BE2C (cell line): ENCODE measurements at regions not wholly inside any gene's neighbourhood (a gene's known extent, or its start where the extent isn't known, plus 50 kb on each side); places are given as distances from the start of the nearest gene placed in this dataset.

Experiments used
- DNase-seq: peaks from one replicate; pipeline ENCODE4 v3.0.0-alpha.2; 2020
- H3K27me3 ChIP-seq: fragments of 250-450 bp; sonication (Bioruptor Pico); 2 replicates; pipeline ENCODE4 v1.5.1; 2020; ENCODE audit warnings: mild to moderate bottlenecking
- H3K36me3 ChIP-seq: fragments of 250-450 bp; sonication (Bioruptor Pico); 2 replicates; pipeline ENCODE4 v1.5.1; 2020; ENCODE audit warnings: mild to moderate bottlenecking
- H3K4me1 ChIP-seq: fragments of 250-450 bp; sonication (Bioruptor Pico); 2 replicates; pipeline ENCODE4 v1.5.1; 2020
- H3K4me3 ChIP-seq: 2 replicates; pipeline ENCODE4 v1.5.1; 2011; ENCODE audit warnings: low read depth, low read length
- H3K9me3 ChIP-seq: fragments of 250-450 bp; sonication (Bioruptor Pico); 2 replicates; pipeline ENCODE4 v1.5.1; 2020
- TF ChIP-seq, protein P1 (sequence below): IDR thresholded peaks from 2 replicates; pipeline ENCODE4 v1.5.1; 2012; ENCODE audit warnings: mild to moderate bottlenecking, low read depth, low read length

DNA sequence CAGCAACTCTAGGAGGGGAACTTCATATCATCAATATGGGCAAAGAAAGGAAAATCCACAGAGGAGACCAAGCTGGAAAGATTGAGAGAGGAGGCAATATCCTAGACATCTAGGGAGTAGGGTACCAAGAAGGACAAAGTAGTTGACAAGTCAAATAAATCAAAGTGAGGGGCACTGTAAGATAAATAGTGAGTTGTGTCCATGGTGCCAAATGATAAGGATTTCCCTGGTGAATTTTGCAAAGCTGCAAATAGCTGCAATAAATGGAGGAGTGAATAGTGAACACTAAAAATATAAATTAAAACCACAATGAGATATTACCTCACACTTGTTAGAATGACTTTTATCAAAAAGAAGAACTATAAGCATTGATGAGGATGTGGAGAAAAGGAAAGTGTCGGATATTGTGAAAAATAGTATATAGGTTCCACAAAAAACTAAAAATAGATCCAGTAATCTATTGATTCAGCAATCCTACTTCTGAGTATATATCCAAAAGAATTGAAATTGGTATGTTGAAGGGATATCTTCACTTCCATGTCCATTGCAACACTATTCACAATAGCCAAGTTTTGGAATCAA is 258.2 kb upstream of the FN1 start:
- TF ChIP-seq, protein P1, sequence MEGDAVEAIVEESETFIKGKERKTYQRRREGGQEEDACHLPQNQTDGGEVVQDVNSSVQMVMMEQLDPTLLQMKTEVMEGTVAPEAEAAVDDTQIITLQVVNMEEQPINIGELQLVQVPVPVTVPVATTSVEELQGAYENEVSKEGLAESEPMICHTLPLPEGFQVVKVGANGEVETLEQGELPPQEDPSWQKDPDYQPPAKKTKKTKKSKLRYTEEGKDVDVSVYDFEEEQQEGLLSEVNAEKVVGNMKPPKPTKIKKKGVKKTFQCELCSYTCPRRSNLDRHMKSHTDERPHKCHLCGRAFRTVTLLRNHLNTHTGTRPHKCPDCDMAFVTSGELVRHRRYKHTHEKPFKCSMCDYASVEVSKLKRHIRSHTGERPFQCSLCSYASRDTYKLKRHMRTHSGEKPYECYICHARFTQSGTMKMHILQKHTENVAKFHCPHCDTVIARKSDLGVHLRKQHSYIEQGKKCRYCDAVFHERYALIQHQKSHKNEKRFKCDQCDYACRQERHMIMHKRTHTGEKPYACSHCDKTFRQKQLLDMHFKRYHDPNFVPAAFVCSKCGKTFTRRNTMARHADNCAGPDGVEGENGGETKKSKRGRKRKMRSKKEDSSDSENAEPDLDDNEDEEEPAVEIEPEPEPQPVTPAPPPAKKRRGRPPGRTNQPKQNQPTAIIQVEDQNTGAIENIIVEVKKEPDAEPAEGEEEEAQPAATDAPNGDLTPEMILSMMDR, result no peak
- Histone ChIP-seq H3K36me3 (no peaks in the 10 kb centered on the region), H3K27me3 (no peaks in the 10 kb centered on the region), H3K4me3 (no peak overlapping the region), H3K9me3 (no peaks in the 10 kb centered on the region; the same call in 1 of the 2 replicates), H3K4me1 (no peaks in the 10 kb centered on the region)
- DNase-seq, result no peak

GRCh38 chr2:215693193-215693998 is 257.5 kb upstream of the FN1 start:
- TF ChIP-seq, protein P1, result no peak

DNA sequence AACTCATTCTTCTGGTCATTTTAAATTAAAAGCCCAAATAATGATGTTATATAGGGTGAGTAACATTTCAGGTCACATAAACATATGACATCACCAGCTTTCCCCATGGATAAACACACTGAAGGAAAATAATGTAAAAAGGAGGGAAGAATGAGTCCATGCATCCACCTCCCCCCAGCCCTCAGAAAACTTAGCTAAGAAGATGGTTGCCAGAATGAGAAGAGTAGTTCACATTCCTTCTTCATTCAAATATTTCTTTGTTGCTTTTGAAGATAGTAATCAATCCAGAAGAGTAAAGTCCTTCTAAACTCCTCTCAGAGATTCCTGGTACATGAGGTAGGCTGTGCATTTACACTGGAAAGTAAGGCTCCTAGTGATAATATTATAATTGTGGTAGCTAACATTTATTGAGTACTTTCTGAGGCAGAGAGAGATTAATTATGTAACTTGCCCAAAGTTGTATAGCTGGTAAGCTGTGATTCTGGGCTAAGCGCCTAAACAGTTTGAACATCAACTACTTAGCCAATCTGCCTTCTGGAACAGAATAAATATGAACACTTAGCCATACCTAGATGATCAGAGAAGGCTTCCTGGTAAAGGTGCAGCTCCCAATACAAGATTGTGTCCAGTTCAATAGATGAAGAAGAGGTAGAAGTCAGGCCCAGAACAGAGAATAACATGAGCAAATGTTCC is 256.7 kb upstream of the FN1 start:
- H3K4me3 ChIP-seq, result no peak overlapping the region
- TF ChIP-seq, protein P1, result no peak
- no peak for DNase-seq
- no peaks in the 10 kb centered on the region for H3K27me3 ChIP-seq
- H3K9me3 ChIP-seq, result no peaks in the 10 kb centered on the region; the same call in 1 of the 2 replicates
- H3K4me1 ChIP-seq, result peaks cover 2% of the 10 kb centered on the region; the same call in 1 of the 2 replicates
- H3K36me3 ChIP-seq, result no peaks in the 10 kb centered on the region

More at GRCh38 chr2:215693193-215693998, 257.5 kb upstream of the FN1 start:
- Histone ChIP-seq H3K9me3 (no peaks in the 10 kb centered on the region; the same call in 1 of the 2 replicates), H3K36me3 (no peaks in the 10 kb centered on the region), H3K27me3 (no peaks in the 10 kb centered on the region), H3K4me1 (no peaks in the 10 kb centered on the region), H3K4me3 (no peak overlapping the region)
- no peak for DNase-seq

- DNase-seq, result no peak
- Histone ChIP-seq H3K9me3 (no peaks in the 10 kb centered on the region; the same call in 1 of the 2 replicates), H3K4me3 (no peak overlapping the region), H3K27me3 (no peaks in the 10 kb centered on the region), H3K4me1 (peaks cover 4% of the 10 kb centered on the region; the same call in 1 of the 2 replicates), H3K36me3 (no peaks in the 10 kb centered on the region)
- TF ChIP-seq, protein P1, result no peak
These were observed 255.5 kb upstream of the FN1 start for GRCh38 chr2:215691346-215691745.

DNA sequence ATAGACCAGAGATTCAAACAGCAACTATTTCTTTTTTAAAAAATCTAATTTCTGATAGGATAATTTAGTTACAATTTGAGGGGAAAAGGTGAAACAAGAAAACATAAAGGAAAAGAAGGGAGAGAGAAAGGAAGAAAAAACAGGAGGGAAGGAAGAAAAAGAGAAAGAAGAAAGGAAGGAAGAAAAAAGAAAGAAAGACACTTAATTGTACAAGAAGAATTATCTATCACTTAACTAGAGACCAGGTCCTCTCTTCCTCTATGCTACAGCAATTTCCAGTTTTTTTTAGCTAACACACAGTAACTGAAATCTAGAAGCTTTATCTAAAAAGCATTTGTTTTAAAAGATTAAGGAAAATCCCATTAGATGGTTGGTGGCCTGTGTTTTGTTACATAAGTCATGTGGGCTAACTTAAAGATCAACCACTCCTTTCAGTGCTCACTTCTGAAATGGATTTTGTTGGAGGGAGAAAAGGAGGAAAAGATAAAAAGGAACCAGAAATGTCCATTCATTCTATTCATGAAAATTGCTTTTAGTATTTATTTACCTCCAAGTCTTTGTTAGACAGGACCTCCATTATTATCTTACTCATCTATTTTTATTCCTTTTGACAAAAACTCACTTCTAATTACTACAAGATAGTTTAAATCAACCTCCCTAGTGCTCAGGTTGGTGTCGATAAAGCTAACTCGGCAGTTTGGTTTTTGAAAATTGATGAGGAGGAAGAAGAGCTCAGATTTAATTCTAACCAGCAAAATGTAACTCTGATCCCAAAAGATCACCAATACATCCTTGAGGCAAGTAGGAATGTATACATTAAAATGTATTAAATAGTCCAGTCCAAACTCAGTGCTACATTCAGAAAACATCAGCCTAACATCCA is 251.5 kb upstream of the FN1 start:
- peaks cover 4% of the 10 kb centered on the region; the same call in 1 of the 2 replicates for H3K4me1 ChIP-seq
- TF ChIP-seq, protein P1, result no peak
- H3K4me3 ChIP-seq, result no peak overlapping the region

More for the DNA sequence above, 251.5 kb upstream of the FN1 start:
- no peaks in the 10 kb centered on the region for H3K27me3 ChIP-seq
- no peaks in the 10 kb centered on the region for H3K36me3 ChIP-seq
- H3K9me3 ChIP-seq, result no peaks in the 10 kb centered on the region
- no peak for DNase-seq
